HG03558 (cell line): ENCODE measurements at regions not wholly inside any gene's neighbourhood (a gene's known extent, or its start where the extent isn't known, plus 50 kb on each side); places are given as distances from the start of the nearest gene placed in this dataset.
"Not testable (repeated sequence)": the region's sequence is repeated elsewhere in the genome, so short reads cannot be mapped to it uniquely, and the experiment has no call there.

ENCODE experiments used
- ATAC-seq: cut with Tn5 transposase; IDR thresholded peaks from one replicate; pipeline ENCODE4 v1.9.1; 2021; ENCODE audit warnings: moderate number of reproducible peaks; ENCODE audit not compliant: unreplicated experiment; ENCODE audit errors: extremely low read depth

- ATAC-seq, result no peak
These were observed 574.2 kb downstream of the CCSER2 start for GRCh38 chr10:84902553-84902952.

GRCh38 chr10:84903320-84903719 is 574.9 kb downstream of the CCSER2 start:
- no peak for ATAC-seq

- ATAC-seq, result no peak
These were observed 579.1 kb downstream of the CCSER2 start for GRCh38 chr10:84907461-84908009.

GRCh38 chr10:84908491-84908890 is 580.1 kb downstream of the CCSER2 start:
- ATAC-seq, result no peak

DNA sequence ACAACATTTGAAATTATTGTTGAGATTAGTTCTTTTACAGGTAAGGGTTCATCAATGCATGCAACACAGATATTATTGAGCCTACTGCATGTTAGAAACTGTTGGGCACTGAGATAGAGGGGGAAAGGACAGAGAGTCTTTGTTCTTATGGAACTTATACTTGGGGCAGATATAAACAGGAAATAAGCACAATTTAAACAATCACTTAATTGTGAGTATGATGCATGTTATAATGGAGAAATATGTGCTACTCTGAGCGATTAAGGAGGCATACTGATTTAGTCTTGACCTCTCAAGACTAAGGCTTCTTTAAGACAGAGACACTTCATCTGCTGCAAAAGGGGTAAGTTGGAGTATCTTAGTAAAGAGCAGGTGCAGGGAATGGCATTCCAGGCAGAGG is 593.3 kb downstream of the CCSER2 start:
- no peak for ATAC-seq

GRCh38 chr10:84924131-84924530 is 595.7 kb downstream of the CCSER2 start:
- no peak for ATAC-seq

DNA sequence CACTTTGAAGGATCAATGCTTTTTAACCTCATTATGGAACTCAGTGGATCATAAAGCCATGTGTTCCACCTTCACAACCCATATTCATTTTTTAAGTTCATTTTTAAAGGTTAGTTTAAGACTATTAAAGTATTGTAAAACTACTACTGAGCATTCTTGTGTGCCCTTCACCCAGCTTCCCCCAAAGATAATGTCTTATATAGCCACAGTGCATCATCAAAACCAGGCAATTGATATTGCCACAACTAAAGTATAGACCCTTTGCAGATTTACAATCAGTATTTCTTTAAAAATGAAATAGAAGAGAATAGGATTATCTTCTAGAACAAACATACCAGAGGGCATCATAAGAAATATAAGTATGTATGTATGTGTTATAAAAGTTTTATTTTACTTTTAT is 597.1 kb downstream of the CCSER2 start:
- no peak for ATAC-seq

DNA sequence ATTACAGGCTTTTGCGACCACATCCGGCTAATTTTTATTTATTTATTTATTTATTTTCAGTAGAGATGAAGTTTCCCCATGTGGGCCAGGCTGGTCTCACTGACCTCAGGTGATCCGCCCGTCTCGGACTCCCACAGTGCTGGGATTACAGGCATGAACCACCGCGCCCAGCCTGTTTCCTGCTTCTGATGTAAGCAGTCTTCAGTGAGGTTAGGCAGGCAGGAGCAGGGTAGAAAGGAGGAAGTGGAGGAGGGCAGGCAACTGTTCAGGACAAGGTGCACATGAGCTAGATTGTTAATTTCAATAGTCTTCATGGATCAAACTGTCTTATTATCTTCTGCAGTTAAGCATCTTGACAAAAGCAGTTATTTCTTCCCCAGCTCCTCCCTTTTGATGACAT is 605.0 kb downstream of the CCSER2 start:
- no peak for ATAC-seq

- no peak for ATAC-seq
These were observed 607.4 kb downstream of the CCSER2 start for GRCh38 chr10:84935772-84936171.

GRCh38 chr10:84938117-84938905 is 609.9 kb downstream of the CCSER2 start:
- no peak for ATAC-seq

GRCh38 chr10:84943541-84943940 is 615.2 kb downstream of the CCSER2 start:
- ATAC-seq, result no peak

GRCh38 chr10:84944187-84944586 is 615.8 kb downstream of the CCSER2 start:
- ATAC-seq, result no peak

- no peak for ATAC-seq
These were observed 617.4 kb downstream of the CCSER2 start for GRCh38 chr10:84945791-84946190.

- ATAC-seq, result no peak
These were observed 618.5 kb downstream of the CCSER2 start for GRCh38 chr10:84946904-84947303.

- ATAC-seq, result no peak
These were observed 620.3 kb downstream of the CCSER2 start for GRCh38 chr10:84948644-84949043.

GRCh38 chr10:84951616-84952015 is 623.2 kb downstream of the CCSER2 start:
- ATAC-seq, result no peak

DNA sequence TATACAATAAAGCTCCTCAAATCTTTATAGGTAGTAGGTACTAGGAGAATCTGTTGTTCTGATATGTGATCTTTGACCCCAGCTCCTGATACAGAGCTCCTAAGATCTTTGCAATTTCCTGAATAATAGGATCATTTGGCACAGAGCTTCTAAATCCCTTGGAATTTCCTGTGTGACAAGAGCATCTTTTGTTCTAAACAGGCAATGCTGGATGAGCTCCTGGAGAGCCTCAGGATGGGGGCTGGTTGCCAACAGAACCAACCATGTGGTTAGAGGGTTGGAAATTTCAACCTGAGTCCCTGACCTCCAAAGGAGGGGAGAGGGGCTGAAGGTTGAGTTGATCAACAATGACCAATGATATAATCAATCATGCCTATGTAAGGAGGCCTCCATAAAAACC is 629.0 kb downstream of the CCSER2 start:
- no peak for ATAC-seq

DNA sequence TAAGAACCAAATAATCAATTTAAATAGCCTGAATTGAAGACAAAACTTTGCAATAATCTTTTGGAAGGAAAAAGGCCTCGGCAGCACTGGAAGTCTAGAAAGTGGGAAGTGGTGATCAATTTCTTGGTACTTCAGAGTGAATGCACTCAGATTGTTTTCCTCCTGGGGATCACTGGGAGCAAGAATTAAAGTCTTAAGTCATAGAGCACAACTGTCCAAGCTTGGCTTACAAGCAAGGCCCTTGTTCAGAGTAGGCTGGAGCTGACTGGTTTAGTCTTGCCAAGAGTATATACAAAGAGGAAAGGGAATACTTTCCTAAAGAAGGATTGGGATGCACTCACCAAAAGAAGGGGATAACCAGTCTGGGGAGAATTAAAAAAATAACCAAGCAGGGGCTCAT is 637.1 kb downstream of the CCSER2 start:
- ATAC-seq, result no peak

DNA sequence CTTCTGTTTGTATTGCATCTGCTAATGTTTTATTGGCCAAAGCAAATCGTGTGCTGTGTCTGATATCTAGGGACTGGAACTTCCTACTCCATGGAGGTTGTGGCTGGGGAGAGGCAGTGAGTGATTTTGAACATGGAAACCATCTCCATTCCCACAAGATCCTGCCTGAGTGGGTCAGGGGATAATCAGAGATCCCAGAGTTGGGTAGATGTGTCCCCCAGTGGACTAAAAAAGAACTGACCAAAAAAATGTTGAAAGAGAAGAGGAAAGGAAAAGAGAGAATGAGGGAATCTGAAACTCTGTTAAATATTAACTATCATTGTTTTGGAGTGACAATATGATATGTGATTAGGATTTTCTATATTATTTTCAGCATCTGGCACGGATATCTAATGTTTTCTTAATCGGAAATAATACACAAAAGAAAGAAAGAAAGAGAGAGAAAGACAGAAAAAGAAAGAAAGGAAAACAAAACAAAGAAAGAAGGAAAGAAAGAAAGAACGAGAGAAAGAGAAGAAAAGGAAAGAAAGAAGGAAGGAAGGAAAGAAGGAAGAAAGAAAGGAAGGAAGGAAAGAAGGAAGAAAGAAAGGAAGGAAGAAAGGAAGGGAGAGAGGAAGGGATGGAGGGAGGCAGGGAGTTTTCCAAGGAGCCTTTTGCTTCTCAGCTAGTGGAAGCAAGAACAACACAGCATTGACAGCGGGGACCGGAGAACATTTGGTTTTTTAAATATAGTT is 638.5 kb downstream of the CCSER2 start:
- no peak for ATAC-seq

- ATAC-seq, result not testable (repeated sequence)
These were observed 640.9 kb downstream of the CCSER2 start for GRCh38 chr10:84969297-84969696.

GRCh38 chr10:84987039-84987438 is 658.6 kb downstream of the CCSER2 start:
- ATAC-seq, result no peak
